Smooth muscle cell (in vitro differentiated cells): ENCODE measurements at regions not wholly inside any gene's neighbourhood (a gene's known extent, or its start where the extent isn't known, plus 50 kb on each side); places are given as distances from the start of the nearest gene placed in this dataset.

Experiments used
- DNase-seq: peaks from one replicate; lab custom pipeline; 2025; ENCODE audit not compliant: unreplicated experiment; lab: John Stamatoyannopoulos, UW
- H2AFZ ChIP-seq: fragments of 200-600 bp; sonication (generic); 2 replicates; pipeline ENCODE4 v1.6.0; 2016; ENCODE audit warnings: antibody characterized with exemption, low read depth, mild to moderate bottlenecking
- H3F3A ChIP-seq: fragments of 200-600 bp; sonication (generic); 2 replicates; pipeline ENCODE4 v1.6.0; 2017; ENCODE audit warnings: antibody characterized with exemption, low read depth
- H3K27ac ChIP-seq: fragments of 200-600 bp; sonication (generic); 2 replicates; pipeline ENCODE4 v1.5.1; 2016; ENCODE audit warnings: low read depth, mild to moderate bottlenecking
- H3K27me3 ChIP-seq: fragments of 200-600 bp; sonication (generic); 2 replicates; pipeline ENCODE4 v1.6.1; 2016; ENCODE audit warnings: low read depth, mild to moderate bottlenecking
- H3K36me3 ChIP-seq: fragments of 200-600 bp; sonication (generic); 2 replicates; pipeline ENCODE4 v1.5.1; 2016; ENCODE audit warnings: low read depth
- H3K4me1 ChIP-seq: fragments of 200-600 bp; sonication (generic); 2 replicates; pipeline ENCODE4 v1.5.1; 2016; ENCODE audit warnings: low read depth
- H3K4me2 ChIP-seq: fragments of 200-600 bp; sonication (generic); 2 replicates; pipeline ENCODE4 v1.6.0; 2016; ENCODE audit warnings: mild to moderate bottlenecking
- H3K4me3 ChIP-seq: fragments of 200-600 bp; sonication (generic); 2 replicates; pipeline ENCODE4 v1.5.1; 2016; ENCODE audit warnings: mild to moderate bottlenecking
- H3K79me2 ChIP-seq: fragments of 200-600 bp; sonication (generic); 2 replicates; pipeline ENCODE4 v1.6.0; 2016; ENCODE audit warnings: low read depth, mild to moderate bottlenecking
- H3K9ac ChIP-seq: fragments of 200-600 bp; sonication (generic); 2 replicates; pipeline ENCODE4 v1.6.0; 2016; ENCODE audit warnings: low read depth
- H3K9me3 ChIP-seq: fragments of 200-600 bp; sonication (generic); replicated peaks from 2 replicates; pipeline ENCODE4 v1.5.1; 2016; ENCODE audit warnings: low read depth
- H4K20me1 ChIP-seq: fragments of 200-600 bp; sonication (generic); 2 replicates; pipeline ENCODE4 v1.6.0; 2016; ENCODE audit warnings: low read depth
- WGBS: methylation state at CpG from one replicate; pipeline ENCODE4 v1.1.7; 2016; ENCODE audit warnings: low lambda C conversion rate; 5-methylcytosine and 5-hydroxymethylcytosine counted together
- TF ChIP-seq, protein P1 (sequence below): fragments of 200-600 bp; sonication (generic); IDR thresholded peaks from 2 replicates; pipeline ENCODE4 v1.5.1; 2017; ENCODE audit warnings: borderline replicate concordance, mild to moderate bottlenecking, antibody characterized with exemption; ENCODE audit not compliant: insufficient read depth, poor library complexity, severe bottlenecking

DNA sequence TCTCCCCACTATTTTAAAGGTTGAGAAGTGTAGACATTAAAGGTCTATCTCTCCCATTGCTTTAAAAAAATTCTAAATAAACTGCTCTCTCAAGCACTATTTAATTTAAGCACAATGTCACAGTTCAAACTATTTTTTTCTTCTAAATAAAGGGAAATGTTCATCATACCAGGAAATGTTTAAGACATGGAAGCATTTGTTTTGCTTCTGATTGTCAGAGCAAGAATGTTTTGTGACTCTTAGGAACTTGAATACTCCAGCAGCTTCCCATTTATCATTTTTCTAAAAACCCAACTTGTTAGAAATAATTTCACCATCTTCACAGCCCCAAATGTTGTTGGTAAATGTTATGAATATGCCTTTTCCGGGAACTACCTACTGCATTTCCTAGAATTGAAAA lies 121.8 kb upstream of the NTF3 start:
- no peak overlapping the region for H3K4me3 ChIP-seq
- no peaks in the 10 kb centered on the region for H3K36me3 ChIP-seq
- H3K27ac ChIP-seq = no peak overlapping the region
- H3K27me3 ChIP-seq = no peaks in the 10 kb centered on the region
- TF ChIP-seq, protein P1, sequence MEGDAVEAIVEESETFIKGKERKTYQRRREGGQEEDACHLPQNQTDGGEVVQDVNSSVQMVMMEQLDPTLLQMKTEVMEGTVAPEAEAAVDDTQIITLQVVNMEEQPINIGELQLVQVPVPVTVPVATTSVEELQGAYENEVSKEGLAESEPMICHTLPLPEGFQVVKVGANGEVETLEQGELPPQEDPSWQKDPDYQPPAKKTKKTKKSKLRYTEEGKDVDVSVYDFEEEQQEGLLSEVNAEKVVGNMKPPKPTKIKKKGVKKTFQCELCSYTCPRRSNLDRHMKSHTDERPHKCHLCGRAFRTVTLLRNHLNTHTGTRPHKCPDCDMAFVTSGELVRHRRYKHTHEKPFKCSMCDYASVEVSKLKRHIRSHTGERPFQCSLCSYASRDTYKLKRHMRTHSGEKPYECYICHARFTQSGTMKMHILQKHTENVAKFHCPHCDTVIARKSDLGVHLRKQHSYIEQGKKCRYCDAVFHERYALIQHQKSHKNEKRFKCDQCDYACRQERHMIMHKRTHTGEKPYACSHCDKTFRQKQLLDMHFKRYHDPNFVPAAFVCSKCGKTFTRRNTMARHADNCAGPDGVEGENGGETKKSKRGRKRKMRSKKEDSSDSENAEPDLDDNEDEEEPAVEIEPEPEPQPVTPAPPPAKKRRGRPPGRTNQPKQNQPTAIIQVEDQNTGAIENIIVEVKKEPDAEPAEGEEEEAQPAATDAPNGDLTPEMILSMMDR = no peak
- no peak for DNase-seq
- no peaks in the 10 kb centered on the region for H3K79me2 ChIP-seq
- 95% methylated on average over 1 of the region's 1 CpG for WGBS
- H2AFZ ChIP-seq = no peak overlapping the region
- H3K9ac ChIP-seq = no peak overlapping the region
- H4K20me1 ChIP-seq = no peaks in the 10 kb centered on the region
- H3K4me2 ChIP-seq = no peak overlapping the region
- no peaks in the 10 kb centered on the region for H3K9me3 ChIP-seq
- H3F3A ChIP-seq = no peaks in the 10 kb centered on the region
- no peaks in the 10 kb centered on the region for H3K4me1 ChIP-seq

DNA sequence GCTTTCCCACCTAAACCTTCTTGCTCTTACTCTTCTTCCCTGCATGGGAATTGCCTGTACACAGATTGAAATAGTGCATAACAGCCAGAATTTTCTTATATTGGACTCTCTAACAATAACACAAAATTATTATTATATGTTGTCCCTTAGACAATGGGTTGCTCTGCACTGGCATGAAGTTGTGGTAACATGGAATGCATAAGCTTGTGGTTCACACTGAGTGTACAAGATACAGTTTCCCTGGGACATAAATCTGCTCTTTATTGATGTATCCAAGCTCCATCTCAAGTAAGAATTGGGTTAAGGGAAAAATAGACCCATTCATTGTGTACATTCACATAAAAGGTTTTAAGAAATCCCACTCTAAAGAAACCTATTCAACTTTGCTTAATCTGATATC lies 114.4 kb upstream of the NTF3 start:
- H3K79me2 ChIP-seq = no peaks in the 10 kb centered on the region
- H3K4me3 ChIP-seq = no peak overlapping the region
- no peak overlapping the region for H2AFZ ChIP-seq
- TF ChIP-seq, protein P1 = no peak
- no peak for DNase-seq
- H3K27me3 ChIP-seq = no peaks in the 10 kb centered on the region
- no peak overlapping the region for H3K27ac ChIP-seq
- H3K4me2 ChIP-seq = no peak overlapping the region
- H3F3A ChIP-seq = no peaks in the 10 kb centered on the region
- H3K4me1 ChIP-seq = no peaks in the 10 kb centered on the region
- no peaks in the 10 kb centered on the region for H3K36me3 ChIP-seq
- H4K20me1 ChIP-seq = no peaks in the 10 kb centered on the region
- no peak overlapping the region for H3K9ac ChIP-seq
- no peaks in the 10 kb centered on the region for H3K9me3 ChIP-seq

GRCh38 chr12:5318874-5319273 lies 113.0 kb upstream of the NTF3 start:
- Histone ChIP-seq H2AFZ (no peak overlapping the region), H3K27me3 (no peaks in the 10 kb centered on the region), H3K4me3 (no peak overlapping the region), H3K9me3 (no peaks in the 10 kb centered on the region), H3K4me2 (no peak overlapping the region), H3K79me2 (no peaks in the 10 kb centered on the region), H3K36me3 (no peaks in the 10 kb centered on the region), H3F3A (no peaks in the 10 kb centered on the region), H4K20me1 (no peaks in the 10 kb centered on the region), H3K9ac (no peak overlapping the region), H3K27ac (peak overlapping the region; percentile 48), H3K4me1 (no peaks in the 10 kb centered on the region)
- no peak for DNase-seq
- TF ChIP-seq, protein P1 = no peak

DNA sequence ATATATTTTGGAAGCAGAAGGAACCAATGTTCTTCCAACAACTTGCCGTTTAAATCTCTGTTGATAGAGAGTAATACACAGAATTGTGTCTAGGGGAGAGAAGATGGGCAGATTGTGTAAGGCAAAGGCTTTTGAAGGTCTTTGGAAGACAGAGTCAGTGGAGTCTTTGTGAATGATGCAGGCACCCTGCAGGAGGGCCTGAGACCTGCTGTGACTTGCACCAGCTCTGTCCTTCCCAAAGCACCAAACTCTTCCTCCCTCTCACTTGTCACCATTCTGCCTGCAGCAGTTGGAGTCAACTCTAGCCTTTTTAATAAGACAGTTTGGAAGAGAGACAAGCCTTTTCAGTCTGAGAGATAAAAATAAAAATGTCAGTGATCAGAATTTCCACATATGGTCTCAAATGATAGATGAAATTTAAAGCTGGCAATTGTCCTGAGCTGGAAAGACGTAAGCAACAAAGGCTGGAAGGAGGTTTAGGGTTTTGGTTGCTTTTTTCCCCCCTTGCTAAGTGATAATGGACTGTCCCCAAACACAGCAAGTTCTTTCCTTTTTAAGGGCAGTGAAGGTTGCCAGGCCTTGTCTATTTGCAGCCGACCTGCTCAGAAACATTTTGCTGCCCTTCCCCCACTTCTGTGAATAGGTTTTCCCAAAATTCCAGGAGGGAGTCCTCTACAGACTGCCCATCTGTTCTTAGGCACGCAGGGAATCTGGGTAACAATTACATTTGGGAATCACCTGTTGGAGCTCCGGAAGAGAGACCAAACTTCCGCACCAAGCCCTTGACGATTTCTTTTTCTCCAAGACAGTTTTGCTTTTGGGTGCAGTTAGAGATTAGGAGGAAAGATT lies 103.0 kb upstream of the NTF3 start:
- Histone ChIP-seq H3K27me3 (no peaks in the 10 kb centered on the region), H3K4me3 (no peak overlapping the region), H3K4me1 (no peaks in the 10 kb centered on the region), H3K9ac (no peak overlapping the region), H3F3A (no peaks in the 10 kb centered on the region), H3K36me3 (no peaks in the 10 kb centered on the region), H4K20me1 (no peaks in the 10 kb centered on the region), H3K27ac (no peak overlapping the region), H2AFZ (no peak overlapping the region), H3K9me3 (no peaks in the 10 kb centered on the region), H3K4me2 (no peak overlapping the region), H3K79me2 (no peaks in the 10 kb centered on the region)
- DNase-seq = no peak
- WGBS = 70% methylated on average over 7 of the region's 7 CpGs
- TF ChIP-seq, protein P1 = no peak
